Posterior cingulate gyrus (tissue), 11 donors: ENCODE measurements at regions not wholly inside any gene's neighbourhood (a gene's known extent, or its start where the extent isn't known, plus 50 kb on each side); places are given as distances from the start of the nearest gene placed in this dataset.
"Not testable (repeated sequence)": the region's sequence is repeated elsewhere in the genome, so short reads cannot be mapped to it uniquely, and the experiment has no call there.

Source experiments
- DNase-seq, 10 donors: peaks; one replicate each; pipeline versions ENCODE4 v3.0.0 to v3.0.0-alpha.2; 2020 to 2021; ENCODE audit warnings: mixed read lengths in 3 of 10
- intact Hi-C: fragments of 100-400 bp; cut with DNase I; formaldehyde crosslinking; loops from one replicate; pipeline ENCODE4 v1.15.1; 2023

DNA sequence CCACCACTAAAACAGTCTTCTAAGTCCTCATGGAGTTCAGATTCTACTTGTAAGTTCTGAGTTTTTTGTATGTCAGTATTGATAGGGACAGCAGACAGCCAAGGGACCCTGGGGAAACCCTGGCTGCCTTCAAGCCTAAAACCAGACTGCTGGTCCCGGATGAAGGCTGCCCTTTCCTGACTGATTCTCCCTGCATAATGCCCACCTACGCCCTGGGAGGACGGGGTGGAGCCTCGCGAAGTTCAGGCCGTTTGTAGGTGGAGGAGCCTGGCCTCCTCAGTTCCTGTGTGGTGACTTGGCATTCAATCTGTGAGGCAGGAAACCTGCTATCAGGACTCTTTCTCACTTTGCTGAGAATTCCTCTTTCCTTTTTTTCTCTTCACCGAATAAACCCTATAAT lies 120.3 kb upstream of the LGSN start:
- intact Hi-C loops: no loop called here
- DNase-seq: no peak

DNA sequence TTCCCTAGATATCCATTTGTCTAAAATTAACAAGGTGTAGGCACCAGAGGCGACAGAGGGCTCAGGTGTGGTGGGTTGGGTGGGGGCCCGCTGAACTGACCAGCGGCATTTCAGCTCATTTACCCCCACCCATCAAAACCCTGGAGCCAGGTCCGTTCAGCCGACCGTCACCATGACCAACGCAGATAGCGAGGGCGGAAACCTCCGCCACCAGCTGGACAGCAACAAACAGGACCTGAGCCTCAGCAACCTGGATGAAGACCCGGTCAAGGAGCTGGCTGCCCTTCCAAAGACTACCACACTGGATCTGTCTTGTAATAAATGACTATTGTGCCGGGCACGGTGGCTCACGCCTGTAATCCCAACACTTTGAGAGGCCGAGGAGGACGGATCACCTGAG lies 120.8 kb upstream of the LGSN start:
- intact Hi-C loops: no loop called here
- DNase-seq: no peak

GRCh38 chr6:63441266-63441956 lies 121.6 kb upstream of the LGSN start:
- intact Hi-C loops: no loop called here
- no peak for DNase-seq

GRCh38 chr6:63442870-63443269 lies 123.1 kb upstream of the LGSN start:
- DNase-seq: peak in 1 of 10 donors; percentile 64
- intact Hi-C loops: no loop called here

DNA sequence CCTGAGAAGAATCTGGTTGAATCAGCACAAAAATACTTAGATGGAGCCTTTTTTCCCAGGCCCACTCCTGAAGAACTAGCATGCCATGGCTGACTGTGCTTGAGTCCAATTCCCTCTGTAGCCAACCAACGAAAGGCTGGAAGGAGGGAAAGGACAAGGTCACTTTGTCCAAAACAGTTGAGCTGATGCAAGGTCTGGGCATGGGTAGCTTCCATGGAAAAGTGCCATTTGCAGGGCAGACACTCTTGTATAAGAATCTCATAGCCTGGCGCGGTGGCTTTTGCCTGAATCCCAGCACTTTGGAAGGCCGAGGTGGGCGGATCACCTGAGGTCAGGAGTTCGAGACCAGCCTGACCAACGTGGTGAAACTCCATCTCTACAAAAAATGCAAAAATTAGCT lies 125.0 kb upstream of the LGSN start:
- DNase-seq: no peak
- intact Hi-C loops: no loop called here

DNA sequence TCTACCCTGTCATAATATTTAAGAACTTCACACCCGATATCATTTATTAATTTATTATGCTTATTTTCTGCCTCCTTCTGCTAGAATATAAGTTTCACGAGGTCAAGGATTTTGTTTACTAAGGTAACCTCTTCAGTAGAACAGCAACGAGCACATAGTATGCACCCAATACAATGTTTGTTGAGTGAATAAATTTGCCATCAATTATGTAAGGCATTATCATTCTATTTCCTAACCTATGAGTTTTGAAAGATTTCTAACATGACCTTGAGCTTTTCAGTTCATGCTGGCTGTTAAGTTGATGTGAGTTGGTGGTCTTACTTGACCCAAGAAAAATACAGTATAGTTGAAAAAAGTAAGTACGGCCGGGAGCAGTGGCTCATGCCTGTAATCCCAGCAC lies 125.9 kb upstream of the LOC128125822 start:
- no peak for DNase-seq
- intact Hi-C loops: no loop called here

- DNase-seq: no peak
- intact Hi-C loops: no loop called here
These were observed 125.1 kb upstream of the LOC128125822 start for GRCh38 chr6:63447134-63447533.

DNA sequence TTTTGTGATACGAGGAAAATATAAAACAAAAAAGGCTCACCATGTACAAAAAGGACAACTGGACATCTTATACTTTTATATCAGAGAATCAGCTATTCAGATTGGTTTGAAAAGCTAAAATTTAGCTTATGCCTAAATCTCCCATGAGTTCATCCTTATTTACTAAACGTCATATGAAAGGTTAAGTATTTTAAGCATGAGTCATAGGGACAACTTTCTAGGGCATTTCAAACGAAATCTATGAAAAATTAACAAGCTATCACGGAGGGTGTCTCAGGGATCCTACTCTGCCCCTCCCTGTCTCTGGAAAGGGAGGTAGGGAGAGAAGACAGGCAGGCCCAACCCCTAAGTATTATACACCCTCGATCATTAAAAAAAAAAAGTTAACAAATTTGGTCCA lies 124.1 kb upstream of the LOC128125822 start:
- DNase-seq: no peak
- intact Hi-C loops: no loop called here

DNA sequence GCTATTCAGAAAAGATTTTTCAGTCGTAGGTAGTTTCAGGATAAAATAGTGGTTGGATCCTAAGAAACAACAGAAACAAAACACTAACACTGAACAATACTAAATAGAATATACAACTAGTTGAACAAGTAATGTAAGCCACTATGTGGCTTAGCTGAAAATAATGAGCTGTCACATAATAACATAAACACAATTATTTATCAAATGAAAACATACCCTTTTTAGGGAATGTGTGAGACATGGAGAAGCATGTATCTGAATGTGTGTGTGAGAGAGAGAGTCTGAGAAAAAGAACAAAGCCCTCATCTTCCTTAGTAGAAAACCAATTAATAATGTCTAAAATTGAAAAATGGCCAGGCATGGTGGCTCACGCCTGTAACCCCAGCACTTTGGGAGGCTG lies 122.6 kb upstream of the LOC128125822 start:
- intact Hi-C loops: no loop called here
- DNase-seq: no peak

DNA sequence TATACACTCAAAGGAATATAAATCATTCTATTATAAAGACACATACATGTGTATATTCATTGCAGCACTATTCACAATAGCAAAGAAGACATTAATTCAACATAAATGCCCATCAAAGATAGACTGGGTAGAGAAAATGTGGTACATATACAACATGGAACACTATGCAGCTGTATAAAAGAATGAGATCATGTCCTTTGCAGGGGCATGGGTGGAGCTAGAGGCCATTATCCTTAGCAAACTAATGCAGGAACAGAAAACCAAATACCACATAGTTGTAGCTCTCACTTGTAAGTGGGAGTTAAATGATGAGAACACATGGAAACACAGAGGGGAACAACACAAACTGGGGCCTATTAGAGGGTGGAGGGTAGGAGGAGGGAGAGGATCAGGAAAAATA lies 121.0 kb upstream of the LOC128125822 start:
- no peak for DNase-seq
- intact Hi-C loops: no loop called here

GRCh38 chr6:63452125-63452524 lies 120.2 kb upstream of the LOC128125822 start:
- no peak for DNase-seq
- intact Hi-C loops: no loop called here

DNA sequence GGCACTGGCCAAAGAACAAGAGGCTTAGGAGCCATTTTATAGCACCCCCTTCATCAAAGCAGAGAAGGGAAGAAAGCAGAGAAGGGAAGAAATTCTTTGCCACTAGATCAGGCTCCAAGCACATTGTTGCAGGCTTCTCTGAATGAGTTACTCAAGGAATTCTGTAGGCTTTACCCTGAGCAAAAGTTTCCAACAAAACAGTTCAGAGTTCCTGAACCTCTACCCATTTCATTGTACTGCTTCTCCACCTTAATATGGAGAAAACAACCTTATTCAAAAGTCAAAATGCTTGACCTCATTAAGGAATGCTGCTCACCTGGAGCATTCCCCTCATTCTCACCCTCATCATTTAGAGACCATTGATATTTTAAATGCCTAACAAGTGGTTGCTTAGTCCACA lies 115.5 kb upstream of the LOC128125822 start:
- no peak for DNase-seq
- intact Hi-C loops: no loop called here

- intact Hi-C loops: no loop called here
- no peak for DNase-seq
These were observed 113.7 kb upstream of the LOC128125822 start for GRCh38 chr6:63458480-63459115.

DNA sequence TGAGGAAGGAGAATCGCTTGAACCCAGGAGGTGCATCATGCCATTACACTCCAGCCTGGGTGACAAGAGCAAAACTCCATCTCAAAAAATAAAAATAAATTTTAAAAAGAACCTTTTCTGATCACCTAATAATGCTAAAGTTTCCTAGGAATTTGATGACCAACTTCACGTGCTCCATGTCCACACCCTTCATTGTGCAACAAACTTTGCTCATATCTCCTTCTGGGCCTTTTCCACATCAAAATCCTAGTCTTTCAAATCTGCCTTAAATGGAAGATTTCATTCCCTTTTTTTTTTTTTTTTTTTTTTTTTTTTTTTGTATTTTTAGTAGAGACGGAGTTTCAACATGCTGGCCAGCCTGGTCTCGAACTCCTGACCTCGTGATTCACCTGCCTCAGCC lies 112.5 kb upstream of the LOC128125822 start:
- DNase-seq: no peak
- intact Hi-C loops: no loop called here

- no peak for DNase-seq
- intact Hi-C loops: no loop called here
These were observed 111.3 kb upstream of the LOC128125822 start for GRCh38 chr6:63460971-63461370.

GRCh38 chr6:63464060-63464459 lies 108.2 kb upstream of the LOC128125822 start:
- no peak for DNase-seq
- intact Hi-C loops: no loop called here

DNA sequence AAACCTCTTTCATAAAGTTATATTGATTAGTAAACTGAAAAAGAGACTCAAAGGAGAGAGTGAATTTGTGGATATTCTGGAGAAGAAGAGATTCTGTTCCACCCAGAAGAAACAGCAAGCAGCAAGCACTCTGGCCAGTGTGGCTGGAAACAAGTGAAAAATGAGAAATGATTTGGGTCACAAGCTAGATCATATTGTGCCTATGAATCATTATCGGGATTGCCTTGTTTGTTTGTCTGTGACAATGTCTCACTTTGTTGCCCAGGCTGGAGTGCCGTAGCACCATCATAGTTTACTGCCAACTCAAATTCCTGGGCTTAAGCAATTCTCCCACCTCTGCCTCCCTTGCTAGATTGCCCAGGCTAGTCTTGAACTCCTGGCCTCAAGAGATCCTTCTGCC lies 106.5 kb upstream of the LOC128125822 start:
- DNase-seq: no peak
- intact Hi-C loops: no loop called here

DNA sequence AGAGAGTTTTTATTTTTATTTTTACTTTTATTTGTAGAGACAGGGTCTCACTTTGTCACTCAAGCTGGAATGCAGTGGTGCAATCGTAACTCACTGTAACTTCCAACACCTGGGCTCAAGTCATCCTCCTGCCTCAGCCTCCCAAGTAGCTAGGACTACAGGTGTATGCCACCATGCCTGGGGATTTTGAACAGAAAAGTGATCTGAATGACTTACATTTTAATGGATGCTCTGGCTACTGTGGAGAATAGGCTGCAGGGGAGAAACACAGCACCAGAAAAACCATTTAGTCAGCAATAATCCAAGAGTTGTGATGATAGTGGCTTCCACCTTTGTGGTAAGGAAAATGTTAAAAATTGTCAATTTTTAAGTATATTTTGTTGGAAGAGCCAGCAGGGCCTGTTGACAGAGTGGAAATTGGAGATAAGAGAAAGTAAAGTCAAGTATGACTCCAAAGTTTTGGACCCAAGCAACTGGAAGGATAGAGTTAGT lies 106.0 kb upstream of the LOC128125822 start:
- intact Hi-C loops: no loop called here
- DNase-seq: no peak

DNA sequence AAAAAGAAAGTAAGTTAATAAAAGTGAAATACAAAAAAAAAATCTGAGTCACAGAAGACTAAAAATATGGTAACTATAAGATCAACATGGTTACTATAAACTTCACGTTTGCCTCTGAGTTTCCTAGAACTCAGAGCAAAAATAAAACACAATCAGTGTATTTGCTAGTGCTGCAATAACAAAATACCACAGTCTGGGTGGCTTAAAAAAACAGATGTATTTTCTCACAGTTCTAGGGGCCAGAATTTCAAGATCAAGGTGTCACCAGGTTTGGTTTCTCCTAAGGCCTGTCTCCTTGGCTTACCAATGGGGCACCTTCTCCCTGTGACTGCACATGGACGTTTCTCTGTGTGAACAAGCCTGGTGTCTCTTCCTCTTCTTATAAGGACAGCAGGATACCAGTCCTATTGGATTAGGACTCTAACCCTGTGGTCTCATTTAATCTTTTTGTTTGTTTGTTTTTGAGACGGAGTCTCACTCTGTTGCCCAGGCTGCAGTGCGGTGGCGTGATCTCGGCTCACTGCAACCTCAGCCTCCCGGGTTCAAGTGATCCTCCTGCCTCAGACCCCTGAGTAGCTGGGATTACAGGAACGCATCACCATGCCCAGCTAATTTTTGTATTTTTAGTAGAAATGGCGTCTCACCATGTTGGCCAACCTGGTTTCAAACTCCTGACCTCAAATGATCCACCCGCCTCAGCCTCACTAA lies 104.9 kb upstream of the LOC128125822 start:
- intact Hi-C loops: no loop called here
- DNase-seq: no peak

DNA sequence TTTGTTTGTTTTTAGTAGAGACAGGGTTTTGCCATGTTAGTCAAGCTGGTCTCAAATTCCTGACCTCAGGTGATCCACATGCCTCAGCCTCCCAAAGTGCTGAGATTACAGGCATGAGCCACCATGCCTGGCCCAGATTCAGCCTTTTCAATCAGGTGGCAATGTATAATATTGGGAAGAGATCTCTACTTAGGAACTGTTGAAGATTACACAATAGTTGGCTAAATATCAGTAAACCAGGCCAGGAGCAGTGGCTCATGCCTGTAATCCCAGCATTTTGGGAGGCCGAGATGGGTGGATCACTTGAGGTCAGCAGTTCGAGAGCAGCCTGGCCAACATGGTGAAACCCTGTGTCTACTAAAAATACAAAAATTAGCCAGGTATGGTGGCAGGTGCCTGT lies 101.1 kb upstream of the LOC128125822 start:
- DNase-seq, intact Hi-C loops: not testable (repeated sequence)

GRCh38 chr6:63471654-63472053 lies 100.6 kb upstream of the LOC128125822 start:
- no peak for DNase-seq
- intact Hi-C loops: no loop called here

GRCh38 chr6:63475707-63476106 lies 96.6 kb upstream of the LOC128125822 start:
- DNase-seq: no peak
- intact Hi-C loops: no loop called here
